GM06990 (cell line): ENCODE measurements at regions not wholly inside any gene's neighbourhood (a gene's known extent, or its start where the extent isn't known, plus 50 kb on each side); places are given as distances from the start of the nearest gene placed in this dataset.

Source experiments
- DNase-seq: peaks from one replicate; pipeline ENCODE4 v3.0.0-alpha.2; 2011; ENCODE audit not compliant: insufficient read length; ENCODE audit errors: extremely low read depth
- H3K27me3 ChIP-seq: replicated peaks from 2 replicates; pipeline ENCODE4 v1.6.0; 2011; ENCODE audit warnings: low read length; ENCODE audit not compliant: control insufficient read depth, insufficient read depth
- H3K36me3 ChIP-seq: 2 replicates; pipeline ENCODE4 v1.5.1; 2011; ENCODE audit warnings: low read length; ENCODE audit not compliant: control insufficient read depth, insufficient read depth
- H3K4me3 ChIP-seq: replicated peaks from 2 replicates; pipeline ENCODE4 v1.5.1; 2011; ENCODE audit warnings: low read depth, mild to moderate bottlenecking, control low read depth, low read length
- TF ChIP-seq, protein P1 (sequence below): IDR thresholded peaks from 2 replicates; pipeline ENCODE4 v1.5.1; 2011; ENCODE audit warnings: low read length, control low read depth, mild to moderate bottlenecking, inconsistent platforms; ENCODE audit not compliant: insufficient read depth, poor library complexity, severe bottlenecking

DNA sequence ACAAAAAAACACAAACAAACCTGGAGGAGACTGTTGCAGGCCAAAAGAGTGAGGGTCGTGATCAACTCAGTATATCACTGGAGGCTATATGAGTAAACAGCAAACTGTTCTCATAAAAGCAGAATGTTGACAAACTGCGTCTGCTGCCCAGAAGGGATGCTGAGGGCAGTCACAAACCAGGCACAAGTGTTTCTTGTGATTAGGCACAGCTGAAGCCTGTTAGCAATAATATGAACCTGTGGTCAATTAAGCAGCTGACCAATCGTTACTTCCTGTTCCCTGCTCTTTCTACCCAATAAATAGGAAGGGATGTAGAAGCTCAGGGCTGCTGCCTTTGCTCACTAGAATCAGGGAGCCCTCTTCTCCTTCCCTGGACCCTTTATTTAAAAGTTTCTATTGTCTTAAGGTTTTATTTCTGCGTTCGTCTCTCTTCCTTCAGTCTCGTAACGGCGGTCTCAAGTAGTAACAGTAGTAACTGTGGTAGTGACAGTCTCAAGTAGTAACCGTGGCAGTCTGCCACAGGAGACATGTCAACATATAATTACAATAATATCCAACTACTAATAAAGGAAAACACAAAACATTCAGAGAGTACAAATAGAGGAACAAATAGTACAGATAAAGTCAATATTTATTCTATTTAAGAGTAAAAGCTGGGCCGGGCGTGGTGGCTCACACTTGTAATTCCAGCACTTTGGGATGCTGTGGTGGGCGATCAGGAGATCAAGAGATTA is 698.4 kb upstream of the CCDC54 start:
- no peaks in the 10 kb centered on the region for H3K36me3 ChIP-seq
- H3K4me3 ChIP-seq = no peak overlapping the region
- TF ChIP-seq, protein P1, sequence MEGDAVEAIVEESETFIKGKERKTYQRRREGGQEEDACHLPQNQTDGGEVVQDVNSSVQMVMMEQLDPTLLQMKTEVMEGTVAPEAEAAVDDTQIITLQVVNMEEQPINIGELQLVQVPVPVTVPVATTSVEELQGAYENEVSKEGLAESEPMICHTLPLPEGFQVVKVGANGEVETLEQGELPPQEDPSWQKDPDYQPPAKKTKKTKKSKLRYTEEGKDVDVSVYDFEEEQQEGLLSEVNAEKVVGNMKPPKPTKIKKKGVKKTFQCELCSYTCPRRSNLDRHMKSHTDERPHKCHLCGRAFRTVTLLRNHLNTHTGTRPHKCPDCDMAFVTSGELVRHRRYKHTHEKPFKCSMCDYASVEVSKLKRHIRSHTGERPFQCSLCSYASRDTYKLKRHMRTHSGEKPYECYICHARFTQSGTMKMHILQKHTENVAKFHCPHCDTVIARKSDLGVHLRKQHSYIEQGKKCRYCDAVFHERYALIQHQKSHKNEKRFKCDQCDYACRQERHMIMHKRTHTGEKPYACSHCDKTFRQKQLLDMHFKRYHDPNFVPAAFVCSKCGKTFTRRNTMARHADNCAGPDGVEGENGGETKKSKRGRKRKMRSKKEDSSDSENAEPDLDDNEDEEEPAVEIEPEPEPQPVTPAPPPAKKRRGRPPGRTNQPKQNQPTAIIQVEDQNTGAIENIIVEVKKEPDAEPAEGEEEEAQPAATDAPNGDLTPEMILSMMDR = no peak
- H3K27me3 ChIP-seq = no peaks in the 10 kb centered on the region
- no peak for DNase-seq

DNA sequence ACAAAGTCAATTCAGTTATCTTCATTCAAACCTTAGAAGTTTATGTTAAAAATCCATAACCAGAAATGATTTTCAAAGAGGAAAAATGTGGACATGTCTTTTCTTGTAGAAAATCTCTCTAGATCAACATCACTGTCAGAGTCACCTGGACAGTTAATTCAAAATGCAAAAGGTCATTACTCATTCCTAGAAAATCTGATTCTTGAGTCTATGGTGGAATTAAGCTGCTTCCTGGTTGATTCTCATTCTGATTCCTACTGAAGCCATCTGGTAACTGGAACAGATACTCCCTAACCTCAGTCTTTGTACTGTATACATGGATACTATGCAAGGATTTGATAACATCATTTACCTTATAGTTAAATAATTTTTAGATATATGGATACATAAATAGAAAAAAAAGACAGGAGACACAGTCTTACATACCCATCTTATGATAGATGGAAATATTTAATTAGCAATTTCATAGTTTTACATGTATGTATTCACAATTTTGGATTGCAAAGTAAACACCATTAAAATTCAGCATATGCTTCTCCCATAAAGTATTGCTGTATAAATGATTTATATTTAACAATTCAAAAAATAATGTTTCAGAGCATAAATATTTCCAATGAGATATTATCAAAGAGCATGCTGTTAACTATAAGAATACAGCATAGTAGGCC is 693.2 kb upstream of the CCDC54 start:
- DNase-seq = no peak
- Histone ChIP-seq H3K4me3 (no peak overlapping the region), H3K36me3 (no peaks in the 10 kb centered on the region), H3K27me3 (no peaks in the 10 kb centered on the region)
- TF ChIP-seq, protein P1 = no peak

DNA sequence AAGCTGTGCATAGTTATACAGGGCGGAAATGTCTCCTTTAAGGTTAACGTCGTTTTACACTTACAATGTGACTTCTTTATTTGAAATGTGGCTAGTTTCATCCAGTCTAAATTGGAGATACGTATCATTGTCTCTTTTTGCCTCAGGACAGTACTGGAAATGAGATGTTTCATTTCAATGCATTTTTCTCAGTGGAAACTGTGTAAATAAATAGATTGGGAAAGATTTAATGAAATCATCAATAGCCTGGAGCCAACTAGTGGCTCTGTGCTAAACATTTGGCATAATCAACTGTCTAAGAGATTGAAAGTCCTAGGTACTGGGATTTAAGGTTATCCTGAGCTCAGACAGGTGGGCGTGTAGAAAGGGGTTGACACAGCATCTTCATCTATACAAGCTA is 691.5 kb upstream of the CCDC54 start:
- Histone ChIP-seq H3K27me3 (no peaks in the 10 kb centered on the region), H3K4me3 (no peak overlapping the region), H3K36me3 (no peaks in the 10 kb centered on the region)
- DNase-seq = no peak
- TF ChIP-seq, protein P1 = no peak

DNA sequence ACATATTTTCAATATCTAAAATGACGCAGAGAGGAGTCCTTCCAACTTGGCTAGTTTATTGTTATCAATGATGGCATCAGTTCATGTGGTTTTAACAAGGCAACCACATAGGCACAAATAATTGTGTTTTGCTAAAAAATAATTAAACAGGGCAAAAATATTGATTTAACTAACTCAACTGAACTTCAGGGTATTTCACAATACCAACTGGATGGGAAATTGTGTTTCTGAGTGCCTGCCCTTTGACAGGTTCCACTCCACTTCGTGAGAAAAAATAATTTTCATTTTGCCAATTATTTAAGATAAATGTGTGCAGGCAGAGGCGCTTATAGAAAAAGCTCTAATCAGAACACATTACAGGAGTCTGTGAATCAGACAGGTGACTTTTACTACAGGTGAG is 689.3 kb upstream of the CCDC54 start:
- TF ChIP-seq, protein P1 = no peak
- Histone ChIP-seq H3K36me3 (no peaks in the 10 kb centered on the region), H3K4me3 (no peak overlapping the region), H3K27me3 (no peaks in the 10 kb centered on the region)
- DNase-seq = no peak

DNA sequence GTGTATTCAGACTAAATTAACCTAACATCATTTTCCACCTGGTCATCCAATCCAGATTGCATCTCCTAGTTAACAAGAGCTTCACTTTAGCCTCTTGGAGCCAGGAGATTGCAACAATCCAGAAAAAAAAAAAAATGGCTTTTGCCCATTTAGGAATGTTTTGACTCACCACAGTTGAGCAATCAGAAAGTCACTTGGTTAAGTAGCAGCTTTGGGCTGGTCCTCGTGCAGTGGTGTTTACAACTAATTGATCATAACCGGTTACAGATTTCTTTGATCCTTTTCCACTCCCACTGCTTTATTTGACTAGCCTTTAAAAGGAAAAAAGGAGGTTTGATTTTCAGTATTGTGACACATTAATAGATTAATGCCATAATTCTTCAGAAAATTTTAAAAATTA is 688.8 kb upstream of the CCDC54 start:
- no peak for DNase-seq
- no peak overlapping the region for H3K4me3 ChIP-seq
- H3K27me3 ChIP-seq = no peaks in the 10 kb centered on the region
- H3K36me3 ChIP-seq = no peaks in the 10 kb centered on the region
- TF ChIP-seq, protein P1 = no peak
